Nephron (organoid): ENCODE measurements at regions not wholly inside any gene's neighbourhood (a gene's known extent, or its start where the extent isn't known, plus 50 kb on each side); places are given as distances from the start of the nearest gene placed in this dataset.
A peak's percentile ranks its signal among the peaks of the same experiment; 100 is the strongest.

Experiments used
- H3K27ac Mint-ChIP-seq, 3 experiments: 2 replicates each; pipeline ENCODE4 v1.8.0; 2020; ENCODE audit warnings: mixed read lengths in 3 of 3, mild to moderate bottlenecking in 2 of 3, moderate library complexity in 1 of 3
- H3K27me3 Mint-ChIP-seq: 2 replicates; pipeline ENCODE4 v1.8.0; 2021; ENCODE audit warnings: low read depth, mild to moderate bottlenecking, moderate library complexity, mixed read lengths
- H3K36me3 Mint-ChIP-seq: 2 replicates; pipeline ENCODE4 v1.8.0; 2020; ENCODE audit warnings: low read depth, mixed read lengths
- H3K4me1 Mint-ChIP-seq: 2 replicates; pipeline ENCODE4 v1.8.0; 2020; ENCODE audit warnings: mixed read lengths
- H3K4me3 Mint-ChIP-seq, 3 experiments: 2 replicates each; pipeline ENCODE4 v1.8.0; 2020; ENCODE audit warnings: mild to moderate bottlenecking in 3 of 3, mixed read lengths in 3 of 3, moderate library complexity in 2 of 3
- H3K9me3 Mint-ChIP-seq: 2 replicates; pipeline ENCODE4 v1.8.0; 2020; ENCODE audit warnings: mixed read lengths
- TF ChIP-seq, protein P1 (sequence below), 3 experiments: fragments of 200-600 bp; sonication (generic); IDR thresholded peaks; one replicate each; pipeline ENCODE4 v1.5.0; 2021; ENCODE audit warnings: antibody characterized with exemption in 3 of 3; ENCODE audit not compliant: unreplicated experiment in 3 of 3

GRCh38 chr2:237022533-237022932 is 63.2 kb upstream of the COPS8 start:
- Mint-ChIP-seq H3K27me3 (peaks cover 4% of the 10 kb centered on the region), H3K36me3 (no peaks in the 10 kb centered on the region), H3K4me1 (peaks cover 6% of the 10 kb centered on the region), H3K27ac (no peak overlapping the region), H3K9me3 (peaks cover 4% of the 10 kb centered on the region), H3K4me3 (no peak overlapping the region)
- TF ChIP-seq, protein P1, sequence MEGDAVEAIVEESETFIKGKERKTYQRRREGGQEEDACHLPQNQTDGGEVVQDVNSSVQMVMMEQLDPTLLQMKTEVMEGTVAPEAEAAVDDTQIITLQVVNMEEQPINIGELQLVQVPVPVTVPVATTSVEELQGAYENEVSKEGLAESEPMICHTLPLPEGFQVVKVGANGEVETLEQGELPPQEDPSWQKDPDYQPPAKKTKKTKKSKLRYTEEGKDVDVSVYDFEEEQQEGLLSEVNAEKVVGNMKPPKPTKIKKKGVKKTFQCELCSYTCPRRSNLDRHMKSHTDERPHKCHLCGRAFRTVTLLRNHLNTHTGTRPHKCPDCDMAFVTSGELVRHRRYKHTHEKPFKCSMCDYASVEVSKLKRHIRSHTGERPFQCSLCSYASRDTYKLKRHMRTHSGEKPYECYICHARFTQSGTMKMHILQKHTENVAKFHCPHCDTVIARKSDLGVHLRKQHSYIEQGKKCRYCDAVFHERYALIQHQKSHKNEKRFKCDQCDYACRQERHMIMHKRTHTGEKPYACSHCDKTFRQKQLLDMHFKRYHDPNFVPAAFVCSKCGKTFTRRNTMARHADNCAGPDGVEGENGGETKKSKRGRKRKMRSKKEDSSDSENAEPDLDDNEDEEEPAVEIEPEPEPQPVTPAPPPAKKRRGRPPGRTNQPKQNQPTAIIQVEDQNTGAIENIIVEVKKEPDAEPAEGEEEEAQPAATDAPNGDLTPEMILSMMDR (IDR thresholded peaks at IDR 0.05; ENCODE audit: unreplicated experiment in 3 of 3): no peak

DNA sequence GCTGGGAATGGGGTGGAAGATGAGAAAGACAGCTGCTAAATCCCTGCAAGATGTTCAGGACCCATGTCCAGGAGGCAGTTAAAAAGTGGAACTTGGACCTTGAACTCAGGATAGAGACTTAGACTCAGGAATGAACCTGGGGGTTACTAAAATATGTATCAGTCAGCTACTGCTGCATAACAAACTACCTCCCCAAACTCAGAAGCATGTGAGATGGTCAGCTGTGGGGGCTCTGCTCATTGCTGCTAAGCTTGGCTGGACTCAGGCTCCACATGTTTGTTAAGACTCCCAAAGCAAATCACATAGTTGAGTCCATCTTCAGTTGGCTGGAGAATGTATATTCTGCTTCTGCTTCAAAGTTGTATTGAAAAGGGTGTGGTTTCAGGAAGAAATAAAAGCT is 61.4 kb upstream of the COPS8 start:
- Mint-ChIP-seq H3K9me3 (peaks cover 4% of the 10 kb centered on the region), H3K4me1 (peaks cover 8% of the 10 kb centered on the region), H3K27me3 (peaks cover 4% of the 10 kb centered on the region), H3K27ac (no peak overlapping the region), H3K36me3 (no peaks in the 10 kb centered on the region), H3K4me3 (no peak overlapping the region)
- TF ChIP-seq, protein P1 (IDR thresholded peaks at IDR 0.05; ENCODE audit: unreplicated experiment in 3 of 3): no peak

- TF ChIP-seq, protein P1 (IDR thresholded peaks at IDR 0.05; ENCODE audit: unreplicated experiment in 3 of 3): no peak
- peaks cover 4% of the 10 kb centered on the region for H3K27me3 Mint-ChIP-seq
- H3K36me3 Mint-ChIP-seq: no peaks in the 10 kb centered on the region
- H3K9me3 Mint-ChIP-seq: peaks cover 4% of the 10 kb centered on the region
- no peak overlapping the region for H3K27ac Mint-ChIP-seq
- no peak overlapping the region for H3K4me3 Mint-ChIP-seq
- H3K4me1 Mint-ChIP-seq: peaks cover 8% of the 10 kb centered on the region
Observed at GRCh38 chr2:237025090-237025865, 60.4 kb upstream of the COPS8 start.

DNA sequence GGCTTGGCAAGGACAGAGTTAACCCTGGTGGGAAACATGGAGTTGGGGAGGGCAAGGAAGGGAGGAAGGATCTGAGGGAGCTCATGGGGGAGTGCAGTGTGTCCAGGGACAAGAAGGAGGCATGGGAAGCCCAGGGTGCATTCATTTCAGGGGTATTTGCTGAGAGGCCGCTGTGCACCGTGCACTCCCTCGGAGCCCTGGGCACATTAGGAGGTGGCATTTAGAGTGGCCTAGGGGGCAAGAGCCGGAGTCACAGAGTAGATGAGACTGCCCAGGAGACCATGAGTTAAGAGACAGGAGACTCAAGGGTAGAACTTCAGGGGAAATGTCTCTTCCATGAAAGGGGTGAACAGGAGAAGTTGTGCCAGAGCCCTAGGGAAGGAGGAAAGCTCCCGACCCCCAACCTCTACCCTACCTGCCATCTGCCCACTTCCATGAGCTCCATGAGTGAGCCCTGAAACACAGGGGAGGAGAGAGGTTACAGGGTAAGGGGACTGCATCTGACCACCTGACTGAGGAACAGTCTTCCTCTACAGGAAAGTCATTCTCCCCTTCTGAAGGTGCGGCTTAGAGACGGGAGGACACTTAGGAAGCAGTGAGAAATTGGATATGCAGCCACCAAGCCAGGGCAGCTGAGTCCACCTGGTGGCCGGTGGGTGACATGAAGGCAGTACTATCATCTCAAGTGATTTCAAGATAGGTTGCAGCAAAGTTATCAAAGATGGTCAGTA is 58.5 kb upstream of the COPS8 start:
- peaks cover 4% of the 10 kb centered on the region for H3K27me3 Mint-ChIP-seq
- H3K36me3 Mint-ChIP-seq: no peaks in the 10 kb centered on the region
- H3K9me3 Mint-ChIP-seq: peaks cover 4% of the 10 kb centered on the region
- H3K27ac Mint-ChIP-seq: peak overlapping the region in 1 of 3 experiments; percentile 80
- H3K4me3 Mint-ChIP-seq: no peak overlapping the region
- TF ChIP-seq, protein P1 (IDR thresholded peaks at IDR 0.05; ENCODE audit: unreplicated experiment in 3 of 3): peak; percentile 84 to 92 (median 86)
- peaks cover 3% of the 10 kb centered on the region for H3K4me1 Mint-ChIP-seq

DNA sequence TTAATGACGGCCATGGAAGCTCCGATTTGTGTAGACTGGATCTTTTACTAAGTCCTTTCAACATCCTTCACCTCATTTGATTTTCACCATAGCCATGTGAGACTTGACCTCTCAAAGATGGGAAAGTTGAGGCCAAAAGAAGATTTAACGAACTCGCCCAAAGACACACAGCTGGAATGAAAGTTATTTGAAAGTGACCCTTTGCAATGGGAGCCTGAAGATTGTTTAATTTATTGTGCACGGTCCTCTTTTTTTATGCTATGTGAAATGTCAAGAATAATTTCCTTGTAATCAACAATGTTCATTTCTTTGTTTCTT is 58.0 kb upstream of the COPS8 start:
- H3K9me3 Mint-ChIP-seq: peaks cover 2% of the 10 kb centered on the region

More for the DNA sequence above, 58.0 kb upstream of the COPS8 start:
- H3K27me3 Mint-ChIP-seq: peaks cover 4% of the 10 kb centered on the region
- no peaks in the 10 kb centered on the region for H3K36me3 Mint-ChIP-seq
- TF ChIP-seq, protein P1 (IDR thresholded peaks at IDR 0.05; ENCODE audit: unreplicated experiment in 3 of 3): no peak
- peak overlapping the region in 1 of 3 experiments; percentile 80 for H3K27ac Mint-ChIP-seq
- H3K4me3 Mint-ChIP-seq: no peak overlapping the region
- peaks cover 3% of the 10 kb centered on the region for H3K4me1 Mint-ChIP-seq
